ENCODE measurements at regions not wholly inside any gene's neighbourhood (a gene's known extent, or its start where the extent isn't known, plus 50 kb on each side); places are given as distances from the start of the nearest gene placed in this dataset.
A peak's percentile ranks its signal among the peaks of the same experiment; 100 is the strongest.

GRCh38 chr2:219997341-219997851 lies 370.0 kb downstream of the SLC4A3 start:
- in situ Hi-C loops (cut with HindIII; ENCODE audit: low pct_unique_long_range_greater_than_20kb, low sequenced_read_pairs): no loop called here
- peak; percentile 91 for DNase-seq (ENCODE audit: low read depth)

- DNase-seq (ENCODE audit: low read depth): no peak
- in situ Hi-C loops (cut with HindIII; ENCODE audit: low pct_unique_long_range_greater_than_20kb, low sequenced_read_pairs): no loop called here
These were observed 370.7 kb downstream of the SLC4A3 start for GRCh38 chr2:219998107-219998506.

- in situ Hi-C loops (cut with HindIII; ENCODE audit: low pct_unique_long_range_greater_than_20kb, low sequenced_read_pairs): no loop called here
- no peak for DNase-seq (ENCODE audit: low read depth)
These were observed 371.3 kb downstream of the SLC4A3 start for GRCh38 chr2:219998714-219999227.

- in situ Hi-C loops (cut with HindIII; ENCODE audit: low pct_unique_long_range_greater_than_20kb, low sequenced_read_pairs): no loop called here
- no peak for DNase-seq (ENCODE audit: low read depth)
These were observed 372.6 kb downstream of the SLC4A3 start for GRCh38 chr2:220000080-220000479.

- in situ Hi-C loops (cut with HindIII; ENCODE audit: low pct_unique_long_range_greater_than_20kb, low sequenced_read_pairs): no loop called here
These were observed 373.2 kb downstream of the SLC4A3 start for GRCh38 chr2:220000586-220000985.

GRCh38 chr2:220001751-220002150 lies 374.3 kb downstream of the SLC4A3 start:
- DNase-seq (ENCODE audit: low read depth): no peak
- in situ Hi-C loops (cut with HindIII; ENCODE audit: low pct_unique_long_range_greater_than_20kb, low sequenced_read_pairs): no loop called here

More at GRCh38 chr2:220000586-220000985, 373.2 kb downstream of the SLC4A3 start:
- DNase-seq (ENCODE audit: low read depth): no peak

- in situ Hi-C loops (cut with HindIII; ENCODE audit: low pct_unique_long_range_greater_than_20kb, low sequenced_read_pairs): no loop called here
- DNase-seq (ENCODE audit: low read depth): no peak
These were observed 374.8 kb downstream of the SLC4A3 start for GRCh38 chr2:220002251-220002650.

- in situ Hi-C loops (cut with HindIII; ENCODE audit: low pct_unique_long_range_greater_than_20kb, low sequenced_read_pairs): no loop called here
- DNase-seq (ENCODE audit: low read depth): no peak
These were observed 375.3 kb downstream of the SLC4A3 start for GRCh38 chr2:220002699-220003098.

- in situ Hi-C loops (cut with HindIII; ENCODE audit: low pct_unique_long_range_greater_than_20kb, low sequenced_read_pairs): no loop called here
- DNase-seq (ENCODE audit: low read depth): no peak
These were observed 377.9 kb downstream of the SLC4A3 start for GRCh38 chr2:220005362-220005761.

- no peak for DNase-seq (ENCODE audit: low read depth)
- in situ Hi-C loops (cut with HindIII; ENCODE audit: low pct_unique_long_range_greater_than_20kb, low sequenced_read_pairs): no loop called here
These were observed 378.8 kb downstream of the SLC4A3 start for GRCh38 chr2:220006152-220006621.

GRCh38 chr2:220011859-220012258 lies 384.4 kb downstream of the SLC4A3 start:
- DNase-seq (ENCODE audit: low read depth): no peak
- in situ Hi-C loops (cut with HindIII; ENCODE audit: low pct_unique_long_range_greater_than_20kb, low sequenced_read_pairs): no loop called here

- no peak for DNase-seq (ENCODE audit: low read depth)
- in situ Hi-C loops (cut with HindIII; ENCODE audit: low pct_unique_long_range_greater_than_20kb, low sequenced_read_pairs): no loop called here
These were observed 387.5 kb downstream of the SLC4A3 start for GRCh38 chr2:220014961-220015360.

GRCh38 chr2:220015576-220015975 lies 388.1 kb downstream of the SLC4A3 start:
- DNase-seq (ENCODE audit: low read depth): no peak
- in situ Hi-C loops (cut with HindIII; ENCODE audit: low pct_unique_long_range_greater_than_20kb, low sequenced_read_pairs): no loop called here

GRCh38 chr2:220025207-220025606 lies 397.8 kb downstream of the SLC4A3 start:
- no peak for DNase-seq (ENCODE audit: low read depth)
- in situ Hi-C loops (cut with HindIII; ENCODE audit: low pct_unique_long_range_greater_than_20kb, low sequenced_read_pairs): no loop called here

GRCh38 chr2:220029013-220029412 lies 401.6 kb downstream of the SLC4A3 start:
- in situ Hi-C loops (cut with HindIII; ENCODE audit: low pct_unique_long_range_greater_than_20kb, low sequenced_read_pairs): no loop called here
- no peak for DNase-seq (ENCODE audit: low read depth)

GRCh38 chr2:220033546-220033945 lies 406.1 kb downstream of the SLC4A3 start:
- no peak for DNase-seq (ENCODE audit: low read depth)
- in situ Hi-C loops (cut with HindIII; ENCODE audit: low pct_unique_long_range_greater_than_20kb, low sequenced_read_pairs): no loop called here

GRCh38 chr2:220034426-220035130 lies 407.1 kb downstream of the SLC4A3 start:
- DNase-seq (ENCODE audit: low read depth): no peak
- in situ Hi-C loops (cut with HindIII; ENCODE audit: low pct_unique_long_range_greater_than_20kb, low sequenced_read_pairs): no loop called here

GRCh38 chr2:220036431-220036830 lies 409.0 kb downstream of the SLC4A3 start:
- in situ Hi-C loops (cut with HindIII; ENCODE audit: low pct_unique_long_range_greater_than_20kb, low sequenced_read_pairs): no loop called here
- no peak for DNase-seq (ENCODE audit: low read depth)

- DNase-seq (ENCODE audit: low read depth): no peak
- in situ Hi-C loops (cut with HindIII; ENCODE audit: low pct_unique_long_range_greater_than_20kb, low sequenced_read_pairs): no loop called here
These were observed 412.9 kb downstream of the SLC4A3 start for GRCh38 chr2:220040346-220040745.

- no peak for DNase-seq (ENCODE audit: low read depth)
- in situ Hi-C loops (cut with HindIII; ENCODE audit: low pct_unique_long_range_greater_than_20kb, low sequenced_read_pairs): no loop called here
These were observed 414.0 kb downstream of the SLC4A3 start for GRCh38 chr2:220041447-220041846.
